SK-N-SH (cell line): ENCODE measurements at regions not wholly inside any gene's neighbourhood (a gene's known extent, or its start where the extent isn't known, plus 50 kb on each side); places are given as distances from the start of the nearest gene placed in this dataset.

Source experiments
- CTCF ChIA-PET: fragments of 300-600, 350-600 bp; formaldehyde crosslinking; extraction: SDS; loops from one replicate; lab custom pipeline; 2021; lab: Yijun Ruan, JAX
- POLR2A ChIA-PET: fragments of 350-600 bp; sonication (Branson Sonifier 250); formaldehyde crosslinking; extraction: SDS; loops from one replicate; lab custom pipeline; 2020; ENCODE audit warnings: antibody characterized with exemption, inconsistent platforms; lab: Yijun Ruan, JAX
- DNase-seq: peaks from one replicate; pipeline ENCODE4 v3.0.0; 2012
- H2AFZ ChIP-seq: fragments of 200-600 bp; sonication (generic); 2 replicates; pipeline ENCODE4 v1.8.1; 2016; ENCODE audit warnings: antibody characterized with exemption, mild to moderate bottlenecking, low read depth
- H3F3A ChIP-seq: fragments of 200-600 bp; sonication (generic); replicated peaks from 2 replicates; pipeline ENCODE3; 2016; ENCODE audit warnings: antibody characterized with exemption, mild to moderate bottlenecking; ENCODE audit not compliant: insufficient read depth
- H3K27ac ChIP-seq, 2 experiments: fragments of 200-500 bp in 1 of 2; fragments of 200-600 bp in 1 of 2; sonication (Bioruptor generic) in 1 of 2; sonication (generic), shearing (Covaris generic) in 1 of 2; 2 replicates each; pipeline versions ENCODE4 v1.5.1 to v1.6.1; 2014 to 2016; ENCODE audit warnings: low read depth in 2 of 2, inconsistent platforms in 1 of 2, low read length in 1 of 2, mild to moderate bottlenecking in 1 of 2, mixed read lengths in 1 of 2
- H3K27me3 ChIP-seq: fragments of 200-600 bp; sonication (generic), shearing (Covaris generic); 2 replicates; pipeline ENCODE4 v1.6.1; 2016; ENCODE audit warnings: mixed run types; ENCODE audit not compliant: insufficient read depth
- H3K36me3 ChIP-seq, 2 experiments: fragments of 200-500 bp in 1 of 2; fragments of 200-600 bp in 1 of 2; sonication (Bioruptor generic) in 1 of 2; sonication (generic) in 1 of 2; replicated peaks in 1 of 2; 2 replicates each; pipeline versions ENCODE3 to v1.5.1; 2014 to 2016; ENCODE audit warnings: low read length in 1 of 2, mild to moderate bottlenecking in 1 of 2; ENCODE audit not compliant: insufficient read depth in 2 of 2, control insufficient read depth in 1 of 2
- H3K4me1 ChIP-seq, 2 experiments: fragments of 200-500 bp in 1 of 2; fragments of 200-600 bp in 1 of 2; sonication (Bioruptor generic) in 1 of 2; sonication (generic), shearing (Covaris generic) in 1 of 2; 2 replicates each; pipeline versions ENCODE4 v1.5.1 to v1.6.1; 2014 to 2016; ENCODE audit warnings: low read depth in 1 of 2, low read length in 1 of 2, mixed run types in 1 of 2; ENCODE audit not compliant: insufficient read depth in 2 of 2, control insufficient read depth in 1 of 2
- H3K4me2 ChIP-seq: fragments of 200-600 bp; sonication (generic), shearing (Covaris generic); 2 replicates; pipeline ENCODE4 v1.6.1; 2017; ENCODE audit warnings: mixed run types
- H3K4me3 ChIP-seq, 2 experiments: fragments of 200-500 bp in 1 of 2; fragments of 200-600 bp in 1 of 2; sonication (Bioruptor generic) in 1 of 2; sonication (generic), shearing (Covaris generic) in 1 of 2; 2 replicates each; pipeline versions ENCODE4 v1.5.1 to v1.8.1; 2014 to 2016; ENCODE audit warnings: low read depth in 2 of 2, inconsistent platforms in 1 of 2, low read length in 1 of 2, mild to moderate bottlenecking in 1 of 2, mixed read lengths in 1 of 2, moderate library complexity in 1 of 2
- H3K79me2 ChIP-seq: fragments of 200-600 bp; sonication (generic); 2 replicates; pipeline ENCODE4 v1.8.1; 2017; ENCODE audit warnings: mild to moderate bottlenecking; ENCODE audit not compliant: insufficient read depth
- H3K9ac ChIP-seq: fragments of 200-600 bp; sonication (generic); 2 replicates; pipeline ENCODE4 v1.6.1; 2017; ENCODE audit warnings: mixed run types
- H3K9me2 ChIP-seq: fragments of 200-600 bp; sonication (generic); 2 replicates; pipeline ENCODE4 v1.6.1; 2017; ENCODE audit warnings: mixed run types
- H3K9me3 ChIP-seq: fragments of 200-600 bp; sonication (generic); 2 replicates; pipeline ENCODE4 v1.6.1; 2017; ENCODE audit warnings: mixed run types, mild to moderate bottlenecking, moderate library complexity
- H4K20me1 ChIP-seq: fragments of 200-600 bp; sonication (generic); 2 replicates; pipeline ENCODE4 v1.6.1; 2017; ENCODE audit warnings: mild to moderate bottlenecking, mixed run types; ENCODE audit not compliant: insufficient read depth
- CHD2 ChIP-seq: fragments of 150-350 bp; IDR thresholded peaks from 2 replicates; pipeline ENCODE4 v1.6.1; 2018; ENCODE audit warnings: low read length; ENCODE audit not compliant: partially characterized antibody
- EP300 ChIP-seq, 2 experiments: IDR thresholded peaks; 2 replicates each; pipeline versions ENCODE4 v1.4.0 to v1.6.1; 2012; ENCODE audit warnings: borderline replicate concordance in 1 of 2, low read depth in 1 of 2, low read length in 1 of 2
- EZH2phosphoT487 ChIP-seq: fragments of 200-600 bp; sonication (generic); IDR thresholded peaks from 2 replicates; pipeline ENCODE4 v1.6.1; 2017; ENCODE audit warnings: low read depth, mixed run types, mild to moderate bottlenecking, antibody characterized with exemption, moderate library complexity, borderline replicate concordance
- FOXJ3 ChIP-seq: sonication (generic); formaldehyde crosslinking; IDR thresholded peaks from 2 replicates; pipeline ENCODE4 v1.5.1; 2020; ENCODE audit warnings: mild to moderate bottlenecking, missing genetic modification reagents
- GABPA ChIP-seq: IDR thresholded peaks from 2 replicates; pipeline ENCODE4 v1.4.0; 2012; ENCODE audit warnings: low read depth, mild to moderate bottlenecking
- GATA2 ChIP-seq: sonication (generic); formaldehyde crosslinking; IDR thresholded peaks from 2 replicates; pipeline ENCODE4 v1.5.0; 2020; ENCODE audit warnings: mild to moderate bottlenecking, missing genetic modification reagents
- MEF2A ChIP-seq: IDR thresholded peaks from 2 replicates; pipeline ENCODE4 v1.4.0; 2012; ENCODE audit warnings: low read depth, borderline replicate concordance
- MXI1 ChIP-seq: IDR thresholded peaks from 2 replicates; pipeline ENCODE4 v1.6.1; 2012; ENCODE audit warnings: mild to moderate bottlenecking, low read depth, low read length, improper control_type of control experiment
- RFX5 ChIP-seq: IDR thresholded peaks from 2 replicates; pipeline ENCODE4 v1.6.1; 2012; ENCODE audit warnings: mild to moderate bottlenecking, improper control_type of control experiment, low read length
- RXRA ChIP-seq: IDR thresholded peaks from 2 replicates; pipeline ENCODE4 v1.4.0; 2012; ENCODE audit warnings: low read depth, mild to moderate bottlenecking, borderline replicate concordance
- SMC3 ChIP-seq: IDR thresholded peaks from 2 replicates; pipeline ENCODE4 v1.6.1; 2012; ENCODE audit warnings: low read depth, low read length, improper control_type of control experiment
- TAF1 ChIP-seq: IDR thresholded peaks from 2 replicates; pipeline ENCODE4 v1.6.1; 2012; ENCODE audit warnings: low read depth, mild to moderate bottlenecking, low read length, moderate library complexity, borderline replicate concordance
- TCF12 ChIP-seq: IDR thresholded peaks from 2 replicates; pipeline ENCODE4 v1.4.0; 2012
- TEAD4 ChIP-seq: IDR thresholded peaks from 2 replicates; pipeline ENCODE4 v1.4.0; 2012; ENCODE audit warnings: mild to moderate bottlenecking, borderline replicate concordance; ENCODE audit not compliant: insufficient read depth
- YY1 ChIP-seq: IDR thresholded peaks from 2 replicates; pipeline ENCODE4 v1.4.0; 2012; ENCODE audit warnings: low read depth, mild to moderate bottlenecking
- WGBS: methylation state at CpG from one replicate; pipeline ENCODE4 v1.1.6; 2017; ENCODE audit warnings: low lambda C conversion rate; 5-methylcytosine and 5-hydroxymethylcytosine counted together
- TF ChIP-seq, protein P1 (sequence below): IDR thresholded peaks from 2 replicates; pipeline ENCODE4 v1.4.0; 2012; ENCODE audit warnings: low read depth
- TF ChIP-seq, protein P2 (sequence below): fragments of 200-600 bp; sonication (generic); IDR thresholded peaks from 2 replicates; pipeline ENCODE4 v1.6.1; 2017; ENCODE audit warnings: antibody characterized with exemption, mild to moderate bottlenecking, moderate library complexity
- TF ChIP-seq, protein P3 (sequence below): IDR thresholded peaks from 2 replicates; pipeline ENCODE4; 2012
- TF ChIP-seq, protein P4 (sequence below): IDR thresholded peaks from 2 replicates; pipeline ENCODE4 v1.6.1; 2012; ENCODE audit warnings: mild to moderate bottlenecking, low read depth, low read length, moderate library complexity

DNA sequence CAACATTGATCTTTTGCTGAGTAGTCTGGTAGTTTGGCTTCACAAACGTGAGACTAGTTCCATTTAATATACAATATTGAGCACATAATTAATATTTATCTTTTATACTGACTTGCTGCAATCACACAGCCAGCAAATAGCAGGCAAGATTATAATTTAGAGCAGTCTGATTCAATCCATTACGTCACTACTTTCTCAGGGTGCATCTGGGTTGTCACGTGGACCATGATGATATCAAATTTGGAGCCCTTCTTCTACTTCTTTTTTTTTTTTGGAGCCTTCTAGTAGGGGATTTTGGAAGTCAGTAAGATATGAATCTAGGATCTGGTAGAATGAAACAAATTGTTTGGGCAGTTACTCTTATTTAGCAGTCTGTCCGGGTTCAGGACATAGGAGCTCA lies 100.6 kb upstream of the SLC5A9 start:
- DNase-seq, result no peak
- Histone ChIP-seq H3F3A (no peaks in the 10 kb centered on the region), H3K4me2 (no peak overlapping the region), H3K9me3 (no peaks in the 10 kb centered on the region), H3K9me2 (no peaks in the 10 kb centered on the region), H4K20me1 (no peaks in the 10 kb centered on the region), H2AFZ (no peak overlapping the region), H3K27ac (no peak overlapping the region), H3K4me1 (no peaks in the 10 kb centered on the region), H3K79me2 (no peaks in the 10 kb centered on the region), H3K4me3 (no peak overlapping the region), H3K9ac (no peak overlapping the region), H3K36me3 (no peaks in the 10 kb centered on the region), H3K27me3 (no peaks in the 10 kb centered on the region)
- ChIA-PET POLR2A (no interaction called here), CTCF (interaction anchor here (0.9 to 2.3 kb wide), 3 partner anchors 13 to 81 kb away, joined by 3 to 11 read pairs (median 3); no protein-coding TSS in a partner anchor)
- 3% methylated on average over 4 of the region's 4 CpGs for WGBS
- TF ChIP-seq TEAD4 (no peak), RXRA (no peak), EP300 (IDR thresholded peaks at IDR 0.05; ENCODE audit: borderline replicate concordance in 1 of 2, low read depth in 1 of 2, low read length in 1 of 2) (no peak), MEF2A (no peak), GABPA (no peak), YY1 (no peak), SMC3 (no peak), FOXJ3 (no peak), TCF12 (no peak), RFX5 (no peak), CHD2 (no peak), MXI1 (no peak)
- TF ChIP-seq, protein P1, sequence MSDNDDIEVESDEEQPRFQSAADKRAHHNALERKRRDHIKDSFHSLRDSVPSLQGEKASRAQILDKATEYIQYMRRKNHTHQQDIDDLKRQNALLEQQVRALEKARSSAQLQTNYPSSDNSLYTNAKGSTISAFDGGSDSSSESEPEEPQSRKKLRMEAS, result no peak
- TF ChIP-seq, protein P2, sequence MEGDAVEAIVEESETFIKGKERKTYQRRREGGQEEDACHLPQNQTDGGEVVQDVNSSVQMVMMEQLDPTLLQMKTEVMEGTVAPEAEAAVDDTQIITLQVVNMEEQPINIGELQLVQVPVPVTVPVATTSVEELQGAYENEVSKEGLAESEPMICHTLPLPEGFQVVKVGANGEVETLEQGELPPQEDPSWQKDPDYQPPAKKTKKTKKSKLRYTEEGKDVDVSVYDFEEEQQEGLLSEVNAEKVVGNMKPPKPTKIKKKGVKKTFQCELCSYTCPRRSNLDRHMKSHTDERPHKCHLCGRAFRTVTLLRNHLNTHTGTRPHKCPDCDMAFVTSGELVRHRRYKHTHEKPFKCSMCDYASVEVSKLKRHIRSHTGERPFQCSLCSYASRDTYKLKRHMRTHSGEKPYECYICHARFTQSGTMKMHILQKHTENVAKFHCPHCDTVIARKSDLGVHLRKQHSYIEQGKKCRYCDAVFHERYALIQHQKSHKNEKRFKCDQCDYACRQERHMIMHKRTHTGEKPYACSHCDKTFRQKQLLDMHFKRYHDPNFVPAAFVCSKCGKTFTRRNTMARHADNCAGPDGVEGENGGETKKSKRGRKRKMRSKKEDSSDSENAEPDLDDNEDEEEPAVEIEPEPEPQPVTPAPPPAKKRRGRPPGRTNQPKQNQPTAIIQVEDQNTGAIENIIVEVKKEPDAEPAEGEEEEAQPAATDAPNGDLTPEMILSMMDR, result no peak
- TF ChIP-seq, protein P3, sequence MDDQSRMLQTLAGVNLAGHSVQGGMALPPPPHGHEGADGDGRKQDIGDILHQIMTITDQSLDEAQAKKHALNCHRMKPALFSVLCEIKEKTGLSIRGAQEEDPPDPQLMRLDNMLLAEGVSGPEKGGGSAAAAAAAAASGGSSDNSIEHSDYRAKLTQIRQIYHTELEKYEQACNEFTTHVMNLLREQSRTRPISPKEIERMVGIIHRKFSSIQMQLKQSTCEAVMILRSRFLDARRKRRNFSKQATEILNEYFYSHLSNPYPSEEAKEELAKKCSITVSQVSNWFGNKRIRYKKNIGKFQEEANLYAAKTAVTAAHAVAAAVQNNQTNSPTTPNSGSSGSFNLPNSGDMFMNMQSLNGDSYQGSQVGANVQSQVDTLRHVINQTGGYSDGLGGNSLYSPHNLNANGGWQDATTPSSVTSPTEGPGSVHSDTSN, result no peak

DNA sequence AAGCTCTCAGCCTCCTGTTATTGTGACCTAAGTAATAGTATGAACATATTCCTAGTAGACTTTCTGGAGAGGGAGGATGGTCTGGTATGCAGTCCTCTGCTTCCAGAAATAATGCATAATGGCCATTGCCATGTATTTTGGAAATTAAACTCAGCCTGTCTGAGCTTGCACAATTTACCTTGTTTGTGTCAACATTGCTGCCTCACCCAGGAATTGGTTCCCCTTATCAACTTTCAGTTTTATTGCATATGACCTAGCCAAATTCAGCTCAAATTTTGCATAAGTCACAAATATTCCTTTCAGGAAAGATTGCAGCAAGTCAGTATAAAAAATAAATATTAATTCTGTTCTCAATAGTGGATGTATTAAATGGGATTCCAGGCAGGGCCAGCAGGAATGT lies 101.9 kb upstream of the SLC5A9 start:
- Histone ChIP-seq H3F3A (no peaks in the 10 kb centered on the region), H3K4me1 (no peaks in the 10 kb centered on the region), H3K27me3 (no peaks in the 10 kb centered on the region), H3K9ac (no peak overlapping the region), H3K27ac (no peak overlapping the region), H3K36me3 (no peaks in the 10 kb centered on the region), H2AFZ (no peak overlapping the region), H3K4me3 (no peak overlapping the region), H3K9me2 (no peaks in the 10 kb centered on the region), H3K9me3 (no peaks in the 10 kb centered on the region), H3K4me2 (no peak overlapping the region), H4K20me1 (no peaks in the 10 kb centered on the region), H3K79me2 (no peaks in the 10 kb centered on the region)
- no peak for DNase-seq
- CTCF ChIA-PET, result interaction anchor here (0.7 to 2.3 kb wide), 5 partner anchors 11 to 377 kb away, joined by 3 to 11 read pairs (median 3); no protein-coding TSS in a partner anchor
- TF ChIP-seq, protein P4, sequence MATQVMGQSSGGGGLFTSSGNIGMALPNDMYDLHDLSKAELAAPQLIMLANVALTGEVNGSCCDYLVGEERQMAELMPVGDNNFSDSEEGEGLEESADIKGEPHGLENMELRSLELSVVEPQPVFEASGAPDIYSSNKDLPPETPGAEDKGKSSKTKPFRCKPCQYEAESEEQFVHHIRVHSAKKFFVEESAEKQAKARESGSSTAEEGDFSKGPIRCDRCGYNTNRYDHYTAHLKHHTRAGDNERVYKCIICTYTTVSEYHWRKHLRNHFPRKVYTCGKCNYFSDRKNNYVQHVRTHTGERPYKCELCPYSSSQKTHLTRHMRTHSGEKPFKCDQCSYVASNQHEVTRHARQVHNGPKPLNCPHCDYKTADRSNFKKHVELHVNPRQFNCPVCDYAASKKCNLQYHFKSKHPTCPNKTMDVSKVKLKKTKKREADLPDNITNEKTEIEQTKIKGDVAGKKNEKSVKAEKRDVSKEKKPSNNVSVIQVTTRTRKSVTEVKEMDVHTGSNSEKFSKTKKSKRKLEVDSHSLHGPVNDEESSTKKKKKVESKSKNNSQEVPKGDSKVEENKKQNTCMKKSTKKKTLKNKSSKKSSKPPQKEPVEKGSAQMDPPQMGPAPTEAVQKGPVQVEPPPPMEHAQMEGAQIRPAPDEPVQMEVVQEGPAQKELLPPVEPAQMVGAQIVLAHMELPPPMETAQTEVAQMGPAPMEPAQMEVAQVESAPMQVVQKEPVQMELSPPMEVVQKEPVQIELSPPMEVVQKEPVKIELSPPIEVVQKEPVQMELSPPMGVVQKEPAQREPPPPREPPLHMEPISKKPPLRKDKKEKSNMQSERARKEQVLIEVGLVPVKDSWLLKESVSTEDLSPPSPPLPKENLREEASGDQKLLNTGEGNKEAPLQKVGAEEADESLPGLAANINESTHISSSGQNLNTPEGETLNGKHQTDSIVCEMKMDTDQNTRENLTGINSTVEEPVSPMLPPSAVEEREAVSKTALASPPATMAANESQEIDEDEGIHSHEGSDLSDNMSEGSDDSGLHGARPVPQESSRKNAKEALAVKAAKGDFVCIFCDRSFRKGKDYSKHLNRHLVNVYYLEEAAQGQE, result no peak
- TF ChIP-seq TAF1 (no peak), SMC3 (no peak), RXRA (no peak), EZH2phosphoT487 (no peak), GATA2 (CRISPR knock-in tag) (no peak)
- POLR2A ChIA-PET, result no interaction called here
